K562 (cell line): ENCODE measurements at regions not wholly inside any gene's neighbourhood (a gene's known extent, or its start where the extent isn't known, plus 50 kb on each side); places are given as distances from the start of the nearest gene placed in this dataset.

Experiments
- ATAC-seq: fragments of 200-7000 bp; cut with Tn5 transposase; 3 replicates; pipeline ENCODE4 v1.9.1; 2020; ENCODE audit warnings: moderate library complexity
- BruUV-seq: library from RNA; stranded (reverse); fragments of 400-500 nt; replicated peaks from 2 replicates; lab custom pipeline; 2021; lab: Mats Ljungman, UMichigan
- CTCF ChIA-PET: fragments of 300-600 bp; formaldehyde crosslinking; extraction: SDS; loops from one replicate; lab custom pipeline; 2021; ENCODE audit warnings: low intra/inter-chr PET ratio; lab: Yijun Ruan, JAX
- POLR2A ChIA-PET: fragments of 300-600, 350-650 bp; sonication (Branson Sonifier 250); formaldehyde crosslinking; extraction: SDS; loops from one replicate; lab custom pipeline; 2021; ENCODE audit warnings: antibody characterized with exemption, inconsistent platforms; lab: Yijun Ruan, JAX
- DNase-seq, 4 experiments: peaks; one replicate each; pipeline versions ENCODE4 v3.0.0 to v3.0.0-alpha.2; 2011 to 2018; ENCODE audit warnings: low spot score in 3 of 4, mixed read lengths in 3 of 4; ENCODE audit errors: extremely low read depth in 1 of 4
- FAIRE-seq: peaks from 2 replicates; lab custom pipeline; 2011; peaks lifted over from hg19 to GRCh38; lab: Jason Lieb, UNC
- H2AFZ ChIP-seq: 2 replicates; pipeline ENCODE4 v1.6.0; 2011; ENCODE audit warnings: low read depth, low read length, control low read depth, inconsistent platforms
- H3K27ac ChIP-seq: fragments of 200-600 bp; 3 replicates; pipeline ENCODE4 v1.8.0; 2011; ENCODE audit warnings: low read depth, mild to moderate bottlenecking, control low read depth, inconsistent platforms, low read length, moderate library complexity, mixed read lengths; ENCODE audit errors: extremely low read depth
- H3K27me3 ChIP-seq, 2 experiments: fragments of 300-600 bp in 1 of 2; 2 replicates in 1 of 2; 3 replicates in 1 of 2; pipeline versions ENCODE4 v1.6.0 to v1.8.0; 2011; ENCODE audit warnings: inconsistent platforms in 2 of 2, low read length in 2 of 2, mild to moderate bottlenecking in 1 of 2, mixed read lengths in 1 of 2, moderate library complexity in 1 of 2; ENCODE audit not compliant: control insufficient read depth in 2 of 2, insufficient read depth in 2 of 2
- H3K36me3 ChIP-seq: fragments of 300-600 bp; 3 replicates; pipeline ENCODE4 v1.8.0; 2011; ENCODE audit warnings: mild to moderate bottlenecking, low read length, inconsistent platforms; ENCODE audit not compliant: control insufficient read depth, insufficient read depth
- H3K4me1 ChIP-seq, 2 experiments: fragments of 200-600 bp in 1 of 2; replicated peaks in 1 of 2; 2 replicates in 1 of 2; 3 replicates in 1 of 2; pipeline versions ENCODE4 v1.5.1 to v1.8.0; 2011; ENCODE audit warnings: inconsistent platforms in 2 of 2, low read length in 2 of 2, mild to moderate bottlenecking in 1 of 2, mixed read lengths in 1 of 2, moderate library complexity in 1 of 2; ENCODE audit not compliant: control insufficient read depth in 2 of 2, insufficient read depth in 2 of 2
- H3K4me2 ChIP-seq: 2 replicates; pipeline ENCODE4 v1.6.1; 2011; ENCODE audit warnings: low read length, control low read depth, inconsistent platforms, mixed read lengths; ENCODE audit not compliant: insufficient read depth
- H3K4me3 ChIP-seq: fragments of 200-600 bp; sonication (generic), shearing (Covaris generic); 2 replicates; pipeline ENCODE4 v1.5.1; 2016; ENCODE audit warnings: control low read depth, inconsistent platforms
- H3K79me2 ChIP-seq: fragments of 200-600 bp; 3 replicates; pipeline ENCODE4 v1.8.0; 2011; ENCODE audit warnings: low read length, inconsistent platforms; ENCODE audit not compliant: control insufficient read depth, insufficient read depth
- H3K9ac ChIP-seq, 2 experiments: 2 replicates each; pipeline versions ENCODE4 v1.6.0 to v1.6.1; 2011; ENCODE audit warnings: low read depth in 2 of 2, low read length in 2 of 2, control low read depth in 1 of 2, inconsistent platforms in 1 of 2, mild to moderate bottlenecking in 1 of 2, mixed read lengths in 1 of 2; ENCODE audit not compliant: insufficient read depth in 1 of 2
- H3K9me1 ChIP-seq: one replicate; pipeline ENCODE4 v1.6.0; 2011; ENCODE audit warnings: inconsistent platforms, mild to moderate bottlenecking, low read length, moderate library complexity; ENCODE audit not compliant: control insufficient read depth, insufficient read depth
- H3K9me3 ChIP-seq: replicated peaks from 2 replicates; pipeline ENCODE4 v1.5.1; 2011; ENCODE audit warnings: low read depth, low read length, inconsistent platforms; ENCODE audit not compliant: control insufficient read depth, insufficient read depth
- H4K20me1 ChIP-seq: replicated peaks from 2 replicates; pipeline ENCODE4 v1.6.1; 2011; ENCODE audit warnings: low read length, inconsistent platforms, mixed read lengths; ENCODE audit not compliant: control insufficient read depth, insufficient read depth
- E2F1 ChIP-seq: sonication (generic); formaldehyde crosslinking; IDR thresholded peaks from 2 replicates; pipeline ENCODE4 v1.8.1; 2023; ENCODE audit warnings: mild to moderate bottlenecking, missing genetic modification reagents, moderate library complexity
- ERF ChIP-seq: fragments of 450-650 bp; formaldehyde crosslinking; IDR thresholded peaks from 2 replicates; pipeline ENCODE4 v1.4.0; 2020; ENCODE audit warnings: mild to moderate bottlenecking, mixed read lengths
- HSF4 ChIP-seq: fragments of 250-450 bp; sonication (Bioruptor Pico); IDR thresholded peaks from 2 replicates; pipeline ENCODE4 v2.1.2; 2022; ENCODE audit warnings: mild to moderate bottlenecking, moderate library complexity, borderline replicate concordance
- ID3 ChIP-seq, 2 experiments: fragments of 250-450 bp in 1 of 2; fragments of 450-650 bp in 1 of 2; sonication (Bioruptor Pico) in 1 of 2; IDR thresholded peaks; 2 replicates each; pipeline versions ENCODE4 v1.6.1 to v1.8.0; 2016 to 2021; ENCODE audit warnings: mild to moderate bottlenecking in 2 of 2, moderate library complexity in 2 of 2, missing compliant biosample characterization in 1 of 2, missing genetic modification characterization in 1 of 2
- MITF ChIP-seq: IDR thresholded peaks from 2 replicates; pipeline ENCODE4 v1.6.1; 2014; ENCODE audit warnings: antibody characterized with exemption
- NBN ChIP-seq: fragments of 450-650 bp; IDR thresholded peaks from 2 replicates; pipeline ENCODE4 v1.6.1; 2016; ENCODE audit warnings: low read depth, mild to moderate bottlenecking
- NR2C2 ChIP-seq, 2 experiments: fragments of 200-800 bp in 1 of 2; sonication (Bioruptor generic) in 1 of 2; sonication (generic) in 1 of 2; formaldehyde crosslinking in 1 of 2; IDR thresholded peaks; 2 replicates each; pipeline versions ENCODE4 v1.6.1 to v1.8.0; 2016 to 2022; ENCODE audit warnings: mild to moderate bottlenecking in 1 of 2, missing compliant biosample characterization in 1 of 2, missing genetic modification characterization in 1 of 2, missing genetic modification reagents in 1 of 2
- PHF8 ChIP-seq: fragments of 200-600 bp; sonication (generic); IDR thresholded peaks from 2 replicates; pipeline ENCODE4 v1.6.1; 2012; ENCODE audit warnings: mixed run types, mild to moderate bottlenecking, inconsistent platforms, low read length, moderate library complexity, borderline replicate concordance
- ZBTB26 ChIP-seq: fragments of 450-650 bp; formaldehyde crosslinking; IDR thresholded peaks from 2 replicates; pipeline ENCODE4 v1.4.0; 2022; ENCODE audit warnings: missing genetic modification characterization
- ZMIZ1 ChIP-seq, 2 experiments: fragments of 150-350 bp in 1 of 2; IDR thresholded peaks; 2 replicates each; pipeline ENCODE4 v1.6.1; 2012 to 2016; ENCODE audit warnings: low read depth in 2 of 2, low read length in 2 of 2, mild to moderate bottlenecking in 1 of 2, moderate library complexity in 1 of 2
- ZNF12 ChIP-seq: sonication (generic); formaldehyde crosslinking; IDR thresholded peaks from 2 replicates; pipeline ENCODE4 v1.4.0; 2020; ENCODE audit warnings: mild to moderate bottlenecking, missing genetic modification reagents
- ZNF507 ChIP-seq: conservative IDR thresholded peaks from 2 replicates; pipeline ENCODE4 v1.6.1; 2017; ENCODE audit warnings: missing genetic modification characterization, missing compliant biosample characterization
- WGBS: fragments of 100-300 bp; shearing (Covaris generic); methylation state at CpG from one replicate; pipeline ENCODE4 v1.1.6; 2016; ENCODE audit warnings: low coverage, mixed read lengths; ENCODE audit not compliant: insufficient coverage; ENCODE audit errors: missing lambda C conversion rate; 5-methylcytosine and 5-hydroxymethylcytosine counted together
- in situ Hi-C: fragments of 300-500 bp; cut with MboI; formaldehyde crosslinking; loops from 4 replicates; pipeline ENCODE4 v1.15.0; 2018; ENCODE audit warnings: inconsistent platforms, mixed read lengths
- intact Hi-C: fragments of 100-400 bp; cut with micrococcal nuclease; formaldehyde crosslinking; loops from 2 replicates; pipeline ENCODE4 v1.14.2; 2022

GRCh38 chr16:51012396-51012795 lies 138.7 kb downstream of the SALL1 start (continued):
- TF ChIP-seq ZMIZ1 (IDR thresholded peaks at IDR 0.05; ENCODE audit: low read depth in 2 of 2, low read length in 2 of 2), result no peak
- no peak for TF ChIP-seq E2F1 (CRISPR knock-in tag)
- no peak for TF ChIP-seq ID3 (CRISPR knock-in tag; IDR thresholded peaks at IDR 0.05)
- no peak for TF ChIP-seq ID3 (tag; IDR thresholded peaks at IDR 0.05)

- CTCF ChIA-PET, result no interaction called here
- 0% methylated on average over 4 of the region's 4 CpGs for WGBS
- Histone ChIP-seq H3K79me2 (no peaks in the 10 kb centered on the region), H3K9me3 (no peaks in the 10 kb centered on the region), H3K27ac (no peak overlapping the region), H3K4me1 (no peaks in the 10 kb centered on the region), H4K20me1 (no peaks in the 10 kb centered on the region), H3K9ac (no peak overlapping the region), H3K27me3 (no peaks in the 10 kb centered on the region), H3K9me1 (no peaks in the 10 kb centered on the region), H3K4me3 (no peak overlapping the region), H3K36me3 (no peaks in the 10 kb centered on the region), H2AFZ (no peak overlapping the region), H3K4me2 (no peak overlapping the region)
- POLR2A ChIA-PET, result no interaction called here
- FAIRE-seq (no peak), ATAC-seq (no peak), DNase-seq (no peak)
- intact Hi-C loops, result no loop called here
- BruUV-seq, result no TSS peak
- in situ Hi-C loops, result no loop called here
- no peak for TF ChIP-seq HSF4 (CRISPR knock-in tag)
- no peak for TF ChIP-seq ZNF12 (CRISPR knock-in tag)
- no peak for TF ChIP-seq PHF8
- no peak for TF ChIP-seq MITF
- TF ChIP-seq NBN, result no peak
- no peak for TF ChIP-seq ZBTB26 (CRISPR knock-in tag)
- no peak for TF ChIP-seq ZNF507
- TF ChIP-seq ERF (CRISPR knock-in tag), result no peak
- no peak for TF ChIP-seq NR2C2 (CRISPR knock-in tag; IDR thresholded peaks at IDR 0.05)
- TF ChIP-seq NR2C2 (tag; IDR thresholded peaks at IDR 0.05), result no peak
Measured at GRCh38 chr16:51010817-51011216, 140.3 kb downstream of the SALL1 start.
